ENCODE measurements at regions not wholly inside any gene's neighbourhood (a gene's known extent, or its start where the extent isn't known, plus 50 kb on each side); places are given as distances from the start of the nearest gene placed in this dataset.

- DNase-seq (ENCODE audit: low spot score in 2 of 2): no peak
- no peak overlapping the region for H3K27ac Mint-ChIP-seq
- peaks cover 0 to 15% of the 10 kb centered on the region in 2 donors for H3K36me3 Mint-ChIP-seq
- ATAC-seq: no peak
- peaks cover 0 to 12% of the 10 kb centered on the region in 2 donors for H3K9me3 Mint-ChIP-seq
These were observed 54.1 kb upstream of the LINC01488 start for GRCh38 chr11:69427337-69427736.

GRCh38 chr11:69427906-69428880 is 53.3 kb upstream of the LINC01488 start:
- ATAC-seq: no peak
- Mint-ChIP-seq H3K27ac (no peak overlapping the region), H3K9me3 (peaks cover 0 to 12% of the 10 kb centered on the region in 2 donors), H3K36me3 (peaks cover 0 to 15% of the 10 kb centered on the region in 2 donors)
- no peak for DNase-seq (ENCODE audit: low spot score in 2 of 2)

GRCh38 chr11:69429716-69430491 is 51.6 kb upstream of the LINC01488 start:
- H3K9me3 Mint-ChIP-seq: peaks cover 0 to 5% of the 10 kb centered on the region in 2 donors
- DNase-seq (ENCODE audit: low spot score in 2 of 2): no peak
- no peak for ATAC-seq
- H3K27ac Mint-ChIP-seq: no peak overlapping the region
- peaks cover 0 to 7% of the 10 kb centered on the region in 2 donors for H3K36me3 Mint-ChIP-seq

GRCh38 chr11:69430566-69430965 is 50.9 kb upstream of the LINC01488 start:
- ATAC-seq (no peak), DNase-seq (ENCODE audit: low spot score in 2 of 2) (no peak)
- peaks cover 0 to under 1% of the 10 kb centered on the region in 2 donors for H3K36me3 Mint-ChIP-seq
- no peak overlapping the region for H3K27ac Mint-ChIP-seq
- H3K9me3 Mint-ChIP-seq: peaks cover 0 to under 1% of the 10 kb centered on the region in 2 donors

GRCh38 chr11:69431136-69431535 is 50.3 kb upstream of the LINC01488 start:
- H3K9me3 Mint-ChIP-seq: no peaks in the 10 kb centered on the region
- ATAC-seq: no peak
- no peak for DNase-seq (ENCODE audit: low spot score in 2 of 2)
- H3K36me3 Mint-ChIP-seq: no peaks in the 10 kb centered on the region
- no peak overlapping the region for H3K27ac Mint-ChIP-seq

Data from activated naive CD4-positive, alpha-beta T cell treated with anti-CD3 and anti-CD28 coated beads, Interleukin-2, amount 50 U/mL, for 72 hours (primary cell).